Natural killer cell treated with Interleukin-12 subunit alpha and Interleukin-12 subunit beta and Interleukin-15 and Interleukin-18, amount 100 ng/mL, for 72 hours (primary cell): ENCODE measurements at regions not wholly inside any gene's neighbourhood (a gene's known extent, or its start where the extent isn't known, plus 50 kb on each side); places are given as distances from the start of the nearest gene placed in this dataset.
"Not testable (repeated sequence)": the region's sequence is repeated elsewhere in the genome, so short reads cannot be mapped to it uniquely, and the experiment has no call there.

Experiments
- ATAC-seq, 2 donors: fragments of 150-1000 bp; cut with Tn5 transposase in 1 of 2; sonication (Bioruptor Pico), chemical (Tn5 transposase) in 1 of 2; 2 replicates each; pipeline ENCODE4 v1.10.0; 2021
- DNase-seq: peaks from one replicate; pipeline ENCODE4 v3.0.0; 2022; ENCODE audit warnings: low spot score
- H3K27ac Mint-ChIP-seq, 2 donors: 1 replicate in 1 of 2; 2 replicates in 1 of 2; pipeline ENCODE4 v1.8.0; 2022; ENCODE audit warnings: mixed read lengths in 2 of 2, mild to moderate bottlenecking in 1 of 2, moderate library complexity in 1 of 2
- H3K27me3 Mint-ChIP-seq, 2 donors: 1 replicate in 1 of 2; 2 replicates in 1 of 2; pipeline ENCODE4 v1.8.0; 2022; ENCODE audit warnings: mixed read lengths in 2 of 2
- H3K36me3 Mint-ChIP-seq: one replicate; pipeline ENCODE4 v1.8.0; 2022; ENCODE audit warnings: mixed read lengths
- H3K4me1 Mint-ChIP-seq, 2 donors: 1 replicate in 1 of 2; 2 replicates in 1 of 2; pipeline ENCODE4 v1.8.0; 2022; ENCODE audit warnings: low read depth in 2 of 2, mixed read lengths in 2 of 2, mild to moderate bottlenecking in 1 of 2
- H3K4me3 Mint-ChIP-seq: one replicate; pipeline ENCODE4 v1.8.0; 2022; ENCODE audit warnings: mixed read lengths
- H3K9me3 Mint-ChIP-seq: 2 replicates; pipeline ENCODE4 v1.8.0; 2022; ENCODE audit warnings: mixed read lengths

GRCh38 chr15:98532063-98532462, 116.3 kb upstream of the IGF1R start:
- H3K36me3 Mint-ChIP-seq = no peaks in the 10 kb centered on the region
- peaks cover 37 to 44% of the 10 kb centered on the region in 2 donors for H3K27me3 Mint-ChIP-seq
- no peak overlapping the region for H3K27ac Mint-ChIP-seq
- H3K4me1 Mint-ChIP-seq = no peaks in the 10 kb centered on the region
- H3K4me3 Mint-ChIP-seq = no peak overlapping the region
- no peak for ATAC-seq
- DNase-seq = no peak
- no peaks in the 10 kb centered on the region for H3K9me3 Mint-ChIP-seq

- H3K4me3 Mint-ChIP-seq = no peak overlapping the region
- DNase-seq (no peak), ATAC-seq (no peak)
- H3K4me1 Mint-ChIP-seq = no peaks in the 10 kb centered on the region
- H3K36me3 Mint-ChIP-seq = no peaks in the 10 kb centered on the region
- peaks cover 39 to 42% of the 10 kb centered on the region in 2 donors for H3K27me3 Mint-ChIP-seq
- H3K9me3 Mint-ChIP-seq = no peaks in the 10 kb centered on the region
- H3K27ac Mint-ChIP-seq = no peak overlapping the region
These were observed 111.4 kb upstream of the IGF1R start for GRCh38 chr15:98536976-98537375.

- Mint-ChIP-seq H3K27me3 (peaks cover 36 to 41% of the 10 kb centered on the region in 2 donors), H3K4me1 (no peaks in the 10 kb centered on the region), H3K9me3 (no peaks in the 10 kb centered on the region), H3K27ac (no peak overlapping the region), H3K4me3 (no peak overlapping the region), H3K36me3 (no peaks in the 10 kb centered on the region)
- no peak for DNase-seq
- no peak for ATAC-seq
These were observed 110.8 kb upstream of the IGF1R start for GRCh38 chr15:98537516-98538060.

- Mint-ChIP-seq H3K27ac (no peak overlapping the region), H3K36me3 (no peaks in the 10 kb centered on the region), H3K4me3 (no peak overlapping the region), H3K9me3 (no peaks in the 10 kb centered on the region), H3K4me1 (no peaks in the 10 kb centered on the region), H3K27me3 (peaks cover 36 to 38% of the 10 kb centered on the region in 2 donors)
- DNase-seq = no peak
- no peak for ATAC-seq
These were observed 106.8 kb upstream of the IGF1R start for GRCh38 chr15:98541519-98541918.

- no peak overlapping the region for H3K27ac Mint-ChIP-seq
- H3K9me3 Mint-ChIP-seq = no peaks in the 10 kb centered on the region
- H3K4me3 Mint-ChIP-seq = no peak overlapping the region
- H3K4me1 Mint-ChIP-seq = peaks cover 5 to 9% of the 10 kb centered on the region in 2 donors
- DNase-seq = no peak
- peaks cover 44 to 48% of the 10 kb centered on the region in 2 donors for H3K27me3 Mint-ChIP-seq
- no peaks in the 10 kb centered on the region for H3K36me3 Mint-ChIP-seq
- ATAC-seq = no peak
These were observed 105.1 kb upstream of the IGF1R start for GRCh38 chr15:98543237-98543636.

GRCh38 chr15:98546329-98546728, 102.0 kb upstream of the IGF1R start:
- Mint-ChIP-seq H3K36me3 (no peaks in the 10 kb centered on the region), H3K27me3 (peaks cover 48 to 65% of the 10 kb centered on the region in 2 donors)
- DNase-seq = no peak

GRCh38 chr15:98547275-98547674, 101.1 kb upstream of the IGF1R start:
- Mint-ChIP-seq H3K27ac (no peak overlapping the region), H3K36me3 (no peaks in the 10 kb centered on the region), H3K9me3 (peaks cover 3% of the 10 kb centered on the region), H3K4me3 (no peak overlapping the region), H3K4me1 (peaks cover 10 to 11% of the 10 kb centered on the region in 2 donors), H3K27me3 (peaks cover 46 to 61% of the 10 kb centered on the region in 2 donors)
- no peak for DNase-seq
- no peak for ATAC-seq

More at GRCh38 chr15:98546329-98546728, 102.0 kb upstream of the IGF1R start:
- Mint-ChIP-seq H3K4me1 (peaks cover 10 to 11% of the 10 kb centered on the region in 2 donors), H3K9me3 (peaks cover 3% of the 10 kb centered on the region), H3K4me3 (no peak overlapping the region), H3K27ac (no peak overlapping the region)
- no peak for ATAC-seq

GRCh38 chr15:98547741-98548138, 100.6 kb upstream of the IGF1R start:
- H3K27me3 Mint-ChIP-seq = peaks cover 47 to 62% of the 10 kb centered on the region in 2 donors
- peaks cover 3% of the 10 kb centered on the region for H3K9me3 Mint-ChIP-seq
- peak overlapping the region; percentile 83 for H3K4me3 Mint-ChIP-seq
- H3K27ac Mint-ChIP-seq = no peak overlapping the region
- H3K36me3 Mint-ChIP-seq = no peaks in the 10 kb centered on the region
- DNase-seq = no peak
- no peak for ATAC-seq
- peaks cover 10 to 11% of the 10 kb centered on the region in 2 donors for H3K4me1 Mint-ChIP-seq

- DNase-seq (no peak), ATAC-seq (peak; percentile 64 to 79)
- Mint-ChIP-seq H3K27ac (no peak overlapping the region), H3K9me3 (peaks cover 3% of the 10 kb centered on the region), H3K4me1 (peaks cover 10 to 11% of the 10 kb centered on the region in 2 donors), H3K36me3 (no peaks in the 10 kb centered on the region), H3K4me3 (peak overlapping the region; percentile 83), H3K27me3 (peaks cover 51 to 68% of the 10 kb centered on the region in 2 donors)
These were observed 100.0 kb upstream of the IGF1R start for GRCh38 chr15:98548139-98548971.

GRCh38 chr15:98549003-98549402, 99.3 kb upstream of the IGF1R start:
- Mint-ChIP-seq H3K27ac (no peak overlapping the region), H3K36me3 (no peaks in the 10 kb centered on the region), H3K27me3 (peaks cover 52 to 70% of the 10 kb centered on the region in 2 donors), H3K4me1 (peaks cover 10 to 11% of the 10 kb centered on the region in 2 donors), H3K4me3 (peak overlapping the region; percentile 83), H3K9me3 (peaks cover 3% of the 10 kb centered on the region)
- no peak for ATAC-seq
- DNase-seq = no peak

GRCh38 chr15:98549741-98550140, 98.6 kb upstream of the IGF1R start:
- peaks cover 57 to 74% of the 10 kb centered on the region in 2 donors for H3K27me3 Mint-ChIP-seq
- H3K27ac Mint-ChIP-seq = no peak overlapping the region
- no peak for DNase-seq
- ATAC-seq = no peak
- H3K9me3 Mint-ChIP-seq = peaks cover 3% of the 10 kb centered on the region
- H3K4me3 Mint-ChIP-seq = no peak overlapping the region
- H3K4me1 Mint-ChIP-seq = peaks cover 10 to 11% of the 10 kb centered on the region in 2 donors
- no peaks in the 10 kb centered on the region for H3K36me3 Mint-ChIP-seq

GRCh38 chr15:98550363-98550762, 98.0 kb upstream of the IGF1R start:
- not testable (repeated sequence) for H3K27ac Mint-ChIP-seq
- H3K27me3 Mint-ChIP-seq = peaks cover 56 to 69% of the 10 kb centered on the region in 2 donors

GRCh38 chr15:98551936-98552562, 96.3 kb upstream of the IGF1R start:
- no peak overlapping the region for H3K4me3 Mint-ChIP-seq
- H3K4me1 Mint-ChIP-seq = peaks cover 10 to 11% of the 10 kb centered on the region in 2 donors
- peaks cover 43 to 56% of the 10 kb centered on the region in 2 donors for H3K27me3 Mint-ChIP-seq
- no peaks in the 10 kb centered on the region for H3K36me3 Mint-ChIP-seq
- no peak overlapping the region for H3K27ac Mint-ChIP-seq
- no peak for DNase-seq
- H3K9me3 Mint-ChIP-seq = peaks cover 3% of the 10 kb centered on the region
- ATAC-seq = no peak

More at GRCh38 chr15:98550363-98550762, 98.0 kb upstream of the IGF1R start:
- H3K9me3 Mint-ChIP-seq, H3K36me3 Mint-ChIP-seq, ATAC-seq, DNase-seq, H3K4me3 Mint-ChIP-seq: not testable (repeated sequence)
- H3K4me1 Mint-ChIP-seq = peaks cover 10 to 11% of the 10 kb centered on the region in 2 donors
